Activated CD4-positive, alpha-beta T cell treated with anti-CD3 and anti-CD28 coated beads for 36 hours (primary cell): ENCODE measurements at regions not wholly inside any gene's neighbourhood (a gene's known extent, or its start where the extent isn't known, plus 50 kb on each side); places are given as distances from the start of the nearest gene placed in this dataset.

ENCODE experiments used
- ATAC-seq: fragments of 200-7000 bp; cut with Tn5 transposase; one replicate; pipeline ENCODE4 v1.10.0; 2021; ENCODE audit warnings: mild to moderate bottlenecking, moderate library complexity
- CTCF ChIA-PET: fragments of 350-600 bp; sonication (Branson Sonifier 250); formaldehyde crosslinking; loops from one replicate; lab custom pipeline; 2021; ENCODE audit warnings: antibody characterized with exemption; lab: Charles Lee
- POLR2A ChIA-PET: fragments of 350-600 bp; sonication (Branson Sonifier 250); formaldehyde crosslinking; loops from one replicate; lab custom pipeline; 2021; ENCODE audit warnings: antibody characterized with exemption, inconsistent platforms; lab: Charles Lee
- DNase-seq: peaks from one replicate; pipeline ENCODE4 v3.0.0-alpha.2; 2020
- H3K27ac Mint-ChIP-seq: one replicate; pipeline ENCODE4 v1.8.0; 2021; ENCODE audit warnings: mixed read lengths
- H3K27me3 Mint-ChIP-seq: one replicate; pipeline ENCODE4 v1.8.0; 2021; ENCODE audit warnings: mixed read lengths
- H3K36me3 Mint-ChIP-seq: one replicate; pipeline ENCODE4 v1.8.0; 2021; ENCODE audit warnings: low read depth, mixed read lengths
- H3K4me1 Mint-ChIP-seq: one replicate; pipeline ENCODE4 v1.8.0; 2021; ENCODE audit warnings: mixed read lengths
- H3K4me3 Mint-ChIP-seq: one replicate; pipeline ENCODE4 v1.8.0; 2021; ENCODE audit warnings: mild to moderate bottlenecking, moderate library complexity, mixed read lengths
- H3K9me3 Mint-ChIP-seq: one replicate; pipeline ENCODE4 v1.8.0; 2021; ENCODE audit warnings: low read depth, mixed read lengths
- intact Hi-C, 2 experiments: fragments of 100-400 bp; cut with DNase I in 1 of 2; cut with micrococcal nuclease in 1 of 2; formaldehyde crosslinking; loops; one replicate each; pipeline versions ENCODE4 v1.14.2 to v1.15.1; 2022 to 2024; cut with DNase I, micrococcal nuclease

GRCh38 chr22:49603016-49603415, 224.7 kb downstream of the BRD1 start:
- ATAC-seq: no peak
- ChIA-PET CTCF (no interaction called here), POLR2A (interaction anchor here (0.7 kb wide), 1 partner anchor 8 kb away, joined by 3 read pairs; no protein-coding TSS in a partner anchor)
- Mint-ChIP-seq H3K9me3 (peaks cover 20% of the 10 kb centered on the region), H3K27ac (no peak overlapping the region), H3K4me1 (peaks cover 4% of the 10 kb centered on the region), H3K4me3 (no peak overlapping the region), H3K36me3 (peaks cover 34% of the 10 kb centered on the region), H3K27me3 (no peaks in the 10 kb centered on the region)
- intact Hi-C loops: no loop called here
- no peak for DNase-seq

GRCh38 chr22:49602481-49602880, 225.2 kb downstream of the BRD1 start:
- intact Hi-C loops: no loop called here
- ChIA-PET CTCF (interaction anchor here (0.7 kb wide), 1 partner anchor 11 kb away, joined by 3 read pairs; no protein-coding TSS in a partner anchor), POLR2A (no interaction called here)
- no peak for DNase-seq
- Mint-ChIP-seq H3K9me3 (peaks cover 20% of the 10 kb centered on the region), H3K27ac (no peak overlapping the region), H3K4me1 (peaks cover 4% of the 10 kb centered on the region), H3K36me3 (peaks cover 29% of the 10 kb centered on the region), H3K27me3 (no peaks in the 10 kb centered on the region), H3K4me3 (no peak overlapping the region)
- ATAC-seq: no peak

GRCh38 chr22:49601614-49602321, 225.9 kb downstream of the BRD1 start:
- POLR2A ChIA-PET: no interaction called here
- intact Hi-C loops: no loop called here
- H3K27ac Mint-ChIP-seq: no peak overlapping the region
- ATAC-seq: no peak
- H3K4me1 Mint-ChIP-seq: peaks cover 4% of the 10 kb centered on the region
- H3K4me3 Mint-ChIP-seq: no peak overlapping the region
- CTCF ChIA-PET: interaction anchor here (0.7 kb wide), 1 partner anchor 11 kb away, joined by 3 read pairs; no protein-coding TSS in a partner anchor
- peaks cover 24% of the 10 kb centered on the region for H3K36me3 Mint-ChIP-seq
- no peak for DNase-seq
- H3K9me3 Mint-ChIP-seq: peaks cover 16% of the 10 kb centered on the region
- H3K27me3 Mint-ChIP-seq: no peaks in the 10 kb centered on the region

GRCh38 chr22:49600891-49601431, 226.7 kb downstream of the BRD1 start:
- Mint-ChIP-seq H3K27ac (no peak overlapping the region), H3K9me3 (peaks cover 16% of the 10 kb centered on the region), H3K27me3 (no peaks in the 10 kb centered on the region), H3K36me3 (peaks cover 24% of the 10 kb centered on the region), H3K4me1 (peaks cover 4% of the 10 kb centered on the region), H3K4me3 (no peak overlapping the region)
- CTCF ChIA-PET: no interaction called here
- no peak for DNase-seq
- POLR2A ChIA-PET: no interaction called here
- intact Hi-C loops: no loop called here
- ATAC-seq: no peak

- CTCF ChIA-PET: no interaction called here
- intact Hi-C loops: no loop called here
- DNase-seq (no peak), ATAC-seq (no peak)
- H3K9me3 Mint-ChIP-seq: peaks cover 16% of the 10 kb centered on the region
- no peak overlapping the region for H3K4me3 Mint-ChIP-seq
- peaks cover 4% of the 10 kb centered on the region for H3K4me1 Mint-ChIP-seq
- no peak overlapping the region for H3K27ac Mint-ChIP-seq
- H3K36me3 Mint-ChIP-seq: peaks cover 24% of the 10 kb centered on the region
- POLR2A ChIA-PET: no interaction called here
- no peaks in the 10 kb centered on the region for H3K27me3 Mint-ChIP-seq
Observed at GRCh38 chr22:49600468-49600867, 227.2 kb downstream of the BRD1 start.

- ATAC-seq (no peak), DNase-seq (no peak)
- H3K27ac Mint-ChIP-seq: no peak overlapping the region
- POLR2A ChIA-PET: no interaction called here
- peaks cover 4% of the 10 kb centered on the region for H3K4me1 Mint-ChIP-seq
- H3K36me3 Mint-ChIP-seq: peaks cover 20% of the 10 kb centered on the region
- H3K9me3 Mint-ChIP-seq: peaks cover 12% of the 10 kb centered on the region
- CTCF ChIA-PET: no interaction called here
- intact Hi-C loops: no loop called here
- no peaks in the 10 kb centered on the region for H3K27me3 Mint-ChIP-seq
- H3K4me3 Mint-ChIP-seq: no peak overlapping the region
Observed at GRCh38 chr22:49599691-49600455, 227.8 kb downstream of the BRD1 start.

GRCh38 chr22:49599039-49599438, 228.6 kb downstream of the BRD1 start:
- Mint-ChIP-seq H3K27me3 (no peaks in the 10 kb centered on the region), H3K27ac (no peak overlapping the region)

GRCh38 chr22:49598338-49598737, 229.3 kb downstream of the BRD1 start:
- Mint-ChIP-seq H3K4me1 (peaks cover 4% of the 10 kb centered on the region), H3K9me3 (no peaks in the 10 kb centered on the region), H3K36me3 (peaks cover 6% of the 10 kb centered on the region), H3K27ac (no peak overlapping the region), H3K27me3 (no peaks in the 10 kb centered on the region), H3K4me3 (no peak overlapping the region)
- POLR2A ChIA-PET: no interaction called here
- DNase-seq: no peak
- CTCF ChIA-PET: no interaction called here
- intact Hi-C loops: no loop called here
- no peak for ATAC-seq

More at GRCh38 chr22:49599039-49599438, 228.6 kb downstream of the BRD1 start:
- Mint-ChIP-seq H3K4me3 (no peak overlapping the region), H3K4me1 (peaks cover 4% of the 10 kb centered on the region), H3K36me3 (peaks cover 12% of the 10 kb centered on the region), H3K9me3 (peaks cover 3% of the 10 kb centered on the region)
- ATAC-seq (no peak), DNase-seq (no peak)
- POLR2A ChIA-PET: no interaction called here
- intact Hi-C loops: no loop called here
- CTCF ChIA-PET: no interaction called here

GRCh38 chr22:49597428-49598039, 230.1 kb downstream of the BRD1 start:
- no peak overlapping the region for H3K4me3 Mint-ChIP-seq
- CTCF ChIA-PET: no interaction called here
- no peaks in the 10 kb centered on the region for H3K27me3 Mint-ChIP-seq
- POLR2A ChIA-PET: no interaction called here
- DNase-seq (no peak), ATAC-seq (no peak)
- peaks cover 4% of the 10 kb centered on the region for H3K4me1 Mint-ChIP-seq
- intact Hi-C loops: no loop called here
- peaks cover 1% of the 10 kb centered on the region for H3K36me3 Mint-ChIP-seq
- no peak overlapping the region for H3K27ac Mint-ChIP-seq
- no peaks in the 10 kb centered on the region for H3K9me3 Mint-ChIP-seq

- H3K27me3 Mint-ChIP-seq: no peaks in the 10 kb centered on the region
- H3K4me1 Mint-ChIP-seq: no peaks in the 10 kb centered on the region
- H3K4me3 Mint-ChIP-seq: no peak overlapping the region
- intact Hi-C loops: no loop called here
- ATAC-seq (no peak), DNase-seq (no peak)
- H3K27ac Mint-ChIP-seq: no peak overlapping the region
- CTCF ChIA-PET: no interaction called here
- POLR2A ChIA-PET: no interaction called here
- no peaks in the 10 kb centered on the region for H3K9me3 Mint-ChIP-seq
- no peaks in the 10 kb centered on the region for H3K36me3 Mint-ChIP-seq
Observed at GRCh38 chr22:49595465-49596078, 232.1 kb downstream of the BRD1 start.

GRCh38 chr22:49594078-49594477, 233.6 kb downstream of the BRD1 start:
- ChIA-PET CTCF (no interaction called here), POLR2A (no interaction called here)
- no peaks in the 10 kb centered on the region for H3K4me1 Mint-ChIP-seq
- H3K36me3 Mint-ChIP-seq: peaks cover 4% of the 10 kb centered on the region
- H3K9me3 Mint-ChIP-seq: no peaks in the 10 kb centered on the region
- ATAC-seq (no peak), DNase-seq (no peak)
- intact Hi-C loops: no loop called here
- H3K27ac Mint-ChIP-seq: no peak overlapping the region
- H3K27me3 Mint-ChIP-seq: no peaks in the 10 kb centered on the region
- H3K4me3 Mint-ChIP-seq: no peak overlapping the region
